ENCODE measurements at regions not wholly inside any gene's neighbourhood (a gene's known extent, or its start where the extent isn't known, plus 50 kb on each side); places are given as distances from the start of the nearest gene placed in this dataset.

- no peak for TF ChIP-seq POLR2A (IDR thresholded peaks at IDR 0.05)
- no peak for TF ChIP-seq CTCF (IDR thresholded peaks at IDR 0.05)
These were observed 488.7 kb downstream of the DCDC2C start for GRCh38 chr2:4192119-4192518.

Data from breast epithelium (tissue), 3 donors.